Epithelial cell of esophagus (primary cell): ENCODE measurements at regions not wholly inside any gene's neighbourhood (a gene's known extent, or its start where the extent isn't known, plus 50 kb on each side); places are given as distances from the start of the nearest gene placed in this dataset.
"Not testable (repeated sequence)": the region's sequence is repeated elsewhere in the genome, so short reads cannot be mapped to it uniquely, and the experiment has no call there.

Experiments
- DNase-seq: peaks from one replicate; pipeline ENCODE4 v3.0.0; 2010; ENCODE audit warnings: low read depth
- H3K4me3 ChIP-seq: 2 replicates; pipeline ENCODE4 v1.5.1; 2011; ENCODE audit warnings: mild to moderate bottlenecking, low read length, control low read depth
- TF ChIP-seq, protein P1 (sequence below): IDR thresholded peaks from 2 replicates; pipeline ENCODE4 v1.5.1; 2011; ENCODE audit warnings: low read depth, mild to moderate bottlenecking, low read length, control low read depth, inconsistent platforms; ENCODE audit not compliant: insufficient read depth; ENCODE audit errors: missing control alignments

GRCh38 chr6:93886416-93886815 lies 467.1 kb upstream of the EPHA7 start:
- H3K4me3 ChIP-seq, result no peak overlapping the region
- TF ChIP-seq, protein P1, sequence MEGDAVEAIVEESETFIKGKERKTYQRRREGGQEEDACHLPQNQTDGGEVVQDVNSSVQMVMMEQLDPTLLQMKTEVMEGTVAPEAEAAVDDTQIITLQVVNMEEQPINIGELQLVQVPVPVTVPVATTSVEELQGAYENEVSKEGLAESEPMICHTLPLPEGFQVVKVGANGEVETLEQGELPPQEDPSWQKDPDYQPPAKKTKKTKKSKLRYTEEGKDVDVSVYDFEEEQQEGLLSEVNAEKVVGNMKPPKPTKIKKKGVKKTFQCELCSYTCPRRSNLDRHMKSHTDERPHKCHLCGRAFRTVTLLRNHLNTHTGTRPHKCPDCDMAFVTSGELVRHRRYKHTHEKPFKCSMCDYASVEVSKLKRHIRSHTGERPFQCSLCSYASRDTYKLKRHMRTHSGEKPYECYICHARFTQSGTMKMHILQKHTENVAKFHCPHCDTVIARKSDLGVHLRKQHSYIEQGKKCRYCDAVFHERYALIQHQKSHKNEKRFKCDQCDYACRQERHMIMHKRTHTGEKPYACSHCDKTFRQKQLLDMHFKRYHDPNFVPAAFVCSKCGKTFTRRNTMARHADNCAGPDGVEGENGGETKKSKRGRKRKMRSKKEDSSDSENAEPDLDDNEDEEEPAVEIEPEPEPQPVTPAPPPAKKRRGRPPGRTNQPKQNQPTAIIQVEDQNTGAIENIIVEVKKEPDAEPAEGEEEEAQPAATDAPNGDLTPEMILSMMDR, result no peak
- no peak for DNase-seq

DNA sequence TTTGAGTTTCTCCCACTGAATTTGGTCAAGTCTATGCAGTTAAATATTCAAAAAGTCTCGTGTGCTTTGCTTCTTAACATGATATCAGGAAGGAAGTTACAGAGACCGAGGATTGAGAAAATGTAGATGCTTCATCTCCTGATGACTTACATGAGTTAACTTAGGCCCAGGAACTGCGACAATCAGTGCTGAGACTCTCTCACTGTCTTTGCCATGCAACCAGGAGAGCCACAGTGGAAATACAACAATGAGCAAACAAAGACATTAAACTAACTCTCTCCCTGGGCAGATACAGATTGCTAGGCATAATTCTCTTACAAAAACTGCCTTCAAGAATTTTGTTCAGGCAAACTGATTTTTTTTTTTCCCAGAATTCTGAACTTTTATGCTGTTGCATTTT lies 440.6 kb upstream of the EPHA7 start:
- TF ChIP-seq, protein P1, result no peak
- no peak overlapping the region for H3K4me3 ChIP-seq
- no peak for DNase-seq

DNA sequence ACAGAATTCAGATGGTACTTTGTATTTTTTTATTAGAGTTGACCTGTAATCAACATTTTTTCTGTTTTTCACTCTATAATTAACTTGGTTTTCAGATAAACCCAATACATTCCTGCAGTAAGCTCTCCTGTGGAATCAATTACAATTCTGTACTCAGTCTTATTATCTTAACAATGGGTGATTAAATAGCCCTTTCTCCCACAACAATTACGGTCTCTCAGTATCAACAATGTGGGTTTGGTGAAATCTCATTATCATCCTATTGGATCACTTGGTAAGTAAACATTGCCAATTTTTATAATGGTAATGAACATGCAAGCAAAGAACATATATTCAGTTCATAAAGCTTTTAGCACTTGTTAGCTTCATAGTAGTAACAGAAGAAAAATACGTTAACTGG lies 438.9 kb upstream of the EPHA7 start:
- TF ChIP-seq, protein P1, result no peak
- DNase-seq, result no peak

GRCh38 chr6:93849857-93850256 lies 430.5 kb upstream of the EPHA7 start:
- no peak for DNase-seq
- no peak overlapping the region for H3K4me3 ChIP-seq
- TF ChIP-seq, protein P1, result no peak

More for the DNA sequence above, 438.9 kb upstream of the EPHA7 start:
- H3K4me3 ChIP-seq, result no peak overlapping the region

- no peak for DNase-seq
- no peak overlapping the region for H3K4me3 ChIP-seq
- TF ChIP-seq, protein P1, result no peak
Measured at GRCh38 chr6:93848031-93848742, 428.8 kb upstream of the EPHA7 start.

DNA sequence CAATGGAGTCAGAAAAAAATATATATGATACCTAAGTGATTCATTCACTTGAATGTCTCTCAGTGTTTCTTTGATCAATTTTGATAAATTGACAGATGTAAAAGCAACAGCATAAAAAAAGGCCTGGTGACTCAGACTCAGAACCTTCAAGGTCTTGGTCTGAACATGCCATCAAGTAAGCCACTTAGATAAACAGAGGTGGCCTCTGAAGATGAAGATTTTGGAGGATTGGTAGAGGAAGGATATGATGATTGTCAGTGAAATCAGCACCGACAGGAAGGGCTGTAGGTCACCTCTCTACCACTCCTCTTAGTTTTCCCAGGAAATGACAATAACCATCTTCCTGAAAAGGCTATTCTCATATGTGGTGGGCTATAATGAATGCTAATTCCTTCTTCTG lies 422.8 kb upstream of the EPHA7 start:
- H3K4me3 ChIP-seq, result no peak overlapping the region
- TF ChIP-seq, protein P1, result no peak
- DNase-seq, result no peak

GRCh38 chr6:93835451-93836145 lies 416.2 kb upstream of the EPHA7 start:
- not testable (repeated sequence) for H3K4me3 ChIP-seq, DNase-seq

DNA sequence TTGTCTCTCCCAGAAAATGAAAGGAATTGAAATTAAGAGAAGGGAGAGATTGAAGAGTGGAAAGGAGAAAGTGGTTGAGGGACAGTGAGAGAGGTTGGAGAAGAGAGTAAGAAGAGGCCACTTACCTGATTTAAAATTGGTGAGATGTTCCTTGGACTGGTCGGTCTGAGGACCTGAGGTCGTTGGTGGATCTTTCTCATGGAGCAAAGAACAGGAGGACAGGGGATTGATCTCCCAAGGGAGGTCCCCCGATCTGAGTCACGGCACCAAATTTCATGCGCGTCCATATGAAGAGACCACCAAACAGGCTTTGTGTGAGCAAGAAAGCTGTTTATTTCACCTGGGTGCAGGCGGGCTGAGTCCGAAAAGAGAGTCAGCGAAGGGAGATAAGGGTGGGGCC lies 415.7 kb upstream of the EPHA7 start:
- not testable (repeated sequence) for H3K4me3 ChIP-seq, DNase-seq

DNA sequence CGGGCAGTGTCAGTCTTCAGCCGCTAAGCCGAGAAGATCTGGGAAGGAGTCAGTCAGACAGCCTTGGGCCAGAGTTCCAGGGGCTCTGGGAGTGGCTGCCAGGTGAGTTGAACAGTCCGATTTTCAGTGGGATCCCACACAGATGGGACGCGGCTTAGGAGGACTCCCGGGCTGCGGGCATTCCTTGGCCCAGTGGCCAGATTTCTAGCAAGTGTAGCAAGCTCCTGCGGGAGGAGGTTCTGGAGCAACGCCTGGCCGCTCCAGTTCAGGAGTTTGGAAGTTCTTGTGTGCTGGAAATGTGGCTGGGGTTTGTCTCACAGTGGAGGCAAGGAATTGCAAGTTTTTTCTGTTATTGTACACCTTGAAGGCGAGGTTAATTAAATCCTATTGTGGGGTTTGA lies 414.0 kb upstream of the EPHA7 start:
- not testable (repeated sequence) for H3K4me3 ChIP-seq, DNase-seq

GRCh38 chr6:93829757-93830156 lies 410.4 kb upstream of the EPHA7 start:
- not testable (repeated sequence) for H3K4me3 ChIP-seq, DNase-seq
